IMR-90 (cell line): ENCODE measurements at regions not wholly inside any gene's neighbourhood (a gene's known extent, or its start where the extent isn't known, plus 50 kb on each side); places are given as distances from the start of the nearest gene placed in this dataset.

ENCODE experiments used
- ATAC-seq: fragments of 200-7000 bp; cut with Tn5 transposase; 2 replicates; pipeline ENCODE4 v1.9.1; 2020; ENCODE audit warnings: low read depth, mild to moderate bottlenecking, moderate library complexity
- BruUV-seq: library from RNA; stranded (reverse); fragments of 400-500 nt; replicated peaks from 2 replicates; lab custom pipeline; 2021; lab: Mats Ljungman, UMichigan
- CTCF ChIA-PET: fragments of 300-600 bp; formaldehyde crosslinking; extraction: SDS; loops from one replicate; lab custom pipeline; 2021; ENCODE audit warnings: antibody characterized with exemption; lab: Yijun Ruan, JAX
- POLR2A ChIA-PET: fragments of 300-600 bp; sonication (Branson Sonifier 250); formaldehyde crosslinking; loops from one replicate; lab custom pipeline; 2022; ENCODE audit warnings: antibody characterized with exemption; ENCODE audit not compliant: unreplicated experiment; lab: Charles Lee
- DNase-seq: peaks from one replicate; pipeline ENCODE4 v3.0.0; 2013
- H2AFZ ChIP-seq: replicated peaks from 2 replicates; pipeline ENCODE3; 2013; ENCODE audit warnings: low read length, mild to moderate bottlenecking; ENCODE audit not compliant: poor library complexity
- H2AK5ac ChIP-seq: 2 replicates; pipeline ENCODE4 v1.6.1; 2013; ENCODE audit warnings: low read depth, low read length, inconsistent platforms
- H2AK9ac ChIP-seq: replicated peaks from 2 replicates; pipeline ENCODE3; 2013; ENCODE audit warnings: mild to moderate bottlenecking, low read depth, low read length, moderate library complexity; ENCODE audit not compliant: poor library complexity
- H2BK120ac ChIP-seq: 2 replicates; pipeline ENCODE4 v1.6.1; 2013; ENCODE audit warnings: low read depth, low read length, inconsistent platforms
- H2BK15ac ChIP-seq: 3 replicates; pipeline ENCODE4 v1.6.1; 2013; ENCODE audit warnings: low read depth, low read length, inconsistent platforms
- H2BK20ac ChIP-seq: 2 replicates; pipeline ENCODE4 v1.6.1; 2013; ENCODE audit warnings: low read depth, mild to moderate bottlenecking, inconsistent platforms, low read length, moderate library complexity
- H2BK5ac ChIP-seq: 2 replicates; pipeline ENCODE4 v1.6.1; 2013; ENCODE audit warnings: mild to moderate bottlenecking, low read depth, low read length, inconsistent platforms; ENCODE audit not compliant: poor library complexity, severe bottlenecking
- H3K14ac ChIP-seq: replicated peaks from 2 replicates; pipeline ENCODE4 v1.6.1; 2013; ENCODE audit warnings: low read depth, low read length, inconsistent platforms
- H3K18ac ChIP-seq: 2 replicates; pipeline ENCODE4 v1.6.1; 2013; ENCODE audit warnings: low read depth, low read length, control low read depth
- H3K23ac ChIP-seq: 2 replicates; pipeline ENCODE4 v1.6.1; 2013; ENCODE audit warnings: low read depth, low read length, inconsistent platforms
- H3K27ac ChIP-seq: 2 replicates; pipeline ENCODE4 v1.5.1; 2013; ENCODE audit warnings: mild to moderate bottlenecking, control low read depth, low read length; ENCODE audit not compliant: insufficient read depth
- H3K27me3 ChIP-seq: 2 replicates; pipeline ENCODE4 v1.6.1; 2013; ENCODE audit warnings: low read length; ENCODE audit not compliant: control insufficient read depth, insufficient read depth
- H3K36me3 ChIP-seq: 2 replicates; pipeline ENCODE4 v1.6.1; 2013; ENCODE audit warnings: low read length, mixed read lengths; ENCODE audit not compliant: control insufficient read depth, insufficient read depth
- H3K4ac ChIP-seq: 2 replicates; pipeline ENCODE4 v1.6.1; 2013; ENCODE audit warnings: low read depth, low read length, inconsistent platforms
- H3K4me1 ChIP-seq: 2 replicates; pipeline ENCODE4 v1.6.1; 2013; ENCODE audit warnings: low read length, mixed read lengths; ENCODE audit not compliant: control insufficient read depth, insufficient read depth
- H3K4me2 ChIP-seq: 2 replicates; pipeline ENCODE4 v1.6.1; 2013; ENCODE audit warnings: low read depth, mild to moderate bottlenecking, control low read depth, low read length, moderate library complexity
- H3K4me3 ChIP-seq: 2 replicates; pipeline ENCODE4 v1.5.1; 2013; ENCODE audit warnings: low read depth, mild to moderate bottlenecking, control low read depth, low read length, moderate library complexity; ENCODE audit not compliant: insufficient read depth
- H3K56ac ChIP-seq: 2 replicates; pipeline ENCODE4 v1.6.1; 2013; ENCODE audit warnings: low read length, inconsistent platforms; ENCODE audit not compliant: insufficient read depth; ENCODE audit errors: extremely low read depth
- H3K79me1 ChIP-seq, 2 experiments: 2 replicates each; pipeline ENCODE4 v1.6.1; 2013; ENCODE audit warnings: low read length in 2 of 2, inconsistent platforms in 1 of 2, low read depth in 1 of 2
- H3K9ac ChIP-seq: 2 replicates; pipeline ENCODE4 v1.6.1; 2013; ENCODE audit warnings: low read depth, low read length, control low read depth
- H3K9me1 ChIP-seq: 2 replicates; pipeline ENCODE4 v1.6.1; 2013; ENCODE audit warnings: low read length, inconsistent platforms; ENCODE audit not compliant: insufficient read depth
- H3K9me3 ChIP-seq: 2 replicates; pipeline ENCODE4 v1.6.1; 2013; ENCODE audit warnings: low read length; ENCODE audit not compliant: control insufficient read depth, insufficient read depth
- H4K20me1 ChIP-seq: 2 replicates; pipeline ENCODE4 v1.6.1; 2013; ENCODE audit warnings: low read length, inconsistent platforms; ENCODE audit not compliant: insufficient read depth
- H4K5ac ChIP-seq: 2 replicates; pipeline ENCODE4 v1.6.1; 2013; ENCODE audit warnings: mild to moderate bottlenecking, low read depth, low read length, control low read depth
- H4K8ac ChIP-seq, 2 experiments: 2 replicates each; pipeline ENCODE4 v1.6.1; 2013; ENCODE audit warnings: low read depth in 2 of 2, low read length in 2 of 2, control low read depth in 1 of 2, inconsistent platforms in 1 of 2
- H4K91ac ChIP-seq: 2 replicates; pipeline ENCODE4 v1.6.1; 2013; ENCODE audit warnings: low read depth, low read length, inconsistent platforms; ENCODE audit not compliant: insufficient read depth
- CEBPB ChIP-seq: IDR thresholded peaks from 2 replicates; pipeline ENCODE4 v1.6.1; 2012; ENCODE audit warnings: low read depth, low read length, improper control_type of control experiment
- CHD1 ChIP-seq: IDR thresholded peaks from 2 replicates; pipeline ENCODE4 v1.6.1; 2012; ENCODE audit warnings: low read depth, low read length, improper control_type of control experiment
- ELK1 ChIP-seq: fragments of 150-350 bp; IDR thresholded peaks from 2 replicates; pipeline ENCODE4 v1.6.1; 2016; ENCODE audit warnings: low read depth, mild to moderate bottlenecking, low read length, moderate library complexity, borderline replicate concordance
- FOS ChIP-seq: fragments of 150-350 bp; IDR thresholded peaks from 2 replicates; pipeline ENCODE4 v1.6.1; 2016; ENCODE audit warnings: low read depth, low read length
- RFX5 ChIP-seq: IDR thresholded peaks from 2 replicates; pipeline ENCODE4 v1.8.0; 2012; ENCODE audit warnings: low read depth, mild to moderate bottlenecking, low read length, moderate library complexity
- SMC3 ChIP-seq: fragments of 150-350 bp; IDR thresholded peaks from 2 replicates; pipeline ENCODE4 v1.6.1; 2016; ENCODE audit warnings: low read depth, mild to moderate bottlenecking, antibody characterized with exemption, low read length, moderate library complexity
- USF2 ChIP-seq: fragments of 150-350 bp; IDR thresholded peaks from 2 replicates; pipeline ENCODE4 v1.6.1; 2017; ENCODE audit warnings: mild to moderate bottlenecking, antibody characterized with exemption, low read length, low read depth
- WGBS, 2 experiments: methylation state at CpG; one replicate each; pipeline versions ENCODE4 v1.1.5 to v1.1.7; 2013; ENCODE audit warnings: missing lambda C conversion rate in 2 of 2; ENCODE audit not compliant: insufficient read length in 1 of 2; ENCODE audit errors: extremely low coverage in 2 of 2; 5-methylcytosine and 5-hydroxymethylcytosine counted together
- dilution Hi-C: fragments of 300-500 bp; cut with HindIII; formaldehyde crosslinking; loops from one replicate; pipeline ENCODE4 v1.14.3; 2018; ENCODE audit warnings: low sequenced_read_pairs; ENCODE audit not compliant: unreplicated experiment
- in situ Hi-C: fragments of 300-500 bp; cut with MboI; formaldehyde crosslinking; loops from 3 replicates; pipeline ENCODE4 v1.14.3; 2019; ENCODE audit warnings: low sequenced_read_pairs, inconsistent platforms, mixed read lengths
- intact Hi-C: fragments of 100-400 bp; cut with micrococcal nuclease; formaldehyde crosslinking; loops from 2 replicates; pipeline ENCODE4 v1.10.0; 2022

DNA sequence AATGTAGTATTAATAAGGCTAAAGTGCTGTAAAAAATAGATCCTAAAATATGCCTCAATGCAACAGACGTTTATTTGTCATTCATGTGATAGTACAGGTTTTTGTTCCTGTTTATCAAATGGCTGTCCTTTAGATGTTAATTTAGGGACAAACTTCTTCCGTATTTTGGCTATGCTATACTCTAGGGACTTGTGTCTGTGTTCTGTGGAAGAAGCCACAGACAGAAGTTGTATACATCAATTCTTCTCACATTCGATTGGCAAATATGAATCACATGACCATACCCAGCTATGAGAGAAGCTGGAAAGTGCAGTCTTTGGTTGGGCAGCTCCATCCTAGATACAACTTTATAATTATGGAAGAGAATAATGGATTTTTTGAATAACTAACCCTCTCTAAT is 232.7 kb upstream of the SNX7 start:
- Histone ChIP-seq H2BK15ac (no peak overlapping the region), H2BK5ac (peak overlapping the region; percentile 33), H2BK120ac (no peak overlapping the region), H3K4me3 (no peak overlapping the region), H3K9me3 (no peaks in the 10 kb centered on the region), H3K4me1 (no peaks in the 10 kb centered on the region), H3K4me2 (no peak overlapping the region), H4K5ac (no peak overlapping the region), H3K9ac (no peak overlapping the region), H3K36me3 (no peaks in the 10 kb centered on the region), H3K23ac (no peak overlapping the region), H3K14ac (no peak overlapping the region), H3K4ac (no peak overlapping the region), H4K91ac (no peak overlapping the region), H4K8ac (no peak overlapping the region), H3K79me1 (no peaks in the 10 kb centered on the region), H4K20me1 (no peaks in the 10 kb centered on the region), H2BK20ac (no peak overlapping the region), H3K18ac (no peak overlapping the region), H2AK9ac (no peak overlapping the region), H3K27ac (no peak overlapping the region), H2AK5ac (no peak overlapping the region), H3K9me1 (no peaks in the 10 kb centered on the region), H3K27me3 (no peaks in the 10 kb centered on the region), H2AFZ (no peak overlapping the region), H3K56ac (no peak overlapping the region)
- dilution Hi-C loops (no loop called here), intact Hi-C loops (no loop called here), in situ Hi-C loops (no loop called here)
- no CpG with 5 or more reads among the region's 3 CpGs for WGBS, 2 experiments
- TF ChIP-seq FOS (no peak), CEBPB (no peak), USF2 (no peak), SMC3 (no peak), ELK1 (no peak), RFX5 (no peak), CHD1 (no peak)
- POLR2A ChIA-PET = no interaction called here
- DNase-seq (no peak), ATAC-seq (no peak)
- no TSS peak for BruUV-seq
- CTCF ChIA-PET = interaction anchor here (0.7 kb wide), 1 partner anchor 10 kb away, joined by 3 read pairs; no protein-coding TSS in a partner anchor
